Left cardiac atrium (tissue), 4 donors: ENCODE measurements at regions not wholly inside any gene's neighbourhood (a gene's known extent, or its start where the extent isn't known, plus 50 kb on each side); places are given as distances from the start of the nearest gene placed in this dataset.
A peak's percentile ranks its signal among the peaks of the same experiment; 100 is the strongest.

Experiments used
- ATAC-seq, 2 donors: fragments of 200-7000 bp; cut with Tn5 transposase; one replicate each; pipeline ENCODE4 v1.9.1; 2020; ENCODE audit warnings: mild to moderate bottlenecking in 2 of 2, moderate library complexity in 2 of 2
- DNase-seq: peaks from one replicate; pipeline ENCODE4 v3.0.0-alpha.2; 2020
- intact Hi-C, 2 donors: fragments of 100-400 bp; cut with DNase I; formaldehyde crosslinking; loops; one replicate each; pipeline versions ENCODE4 v1.14.1 to v1.15.1; 2022 to 2023
- donor health status: DM: no; HTN: yes; CAD: no.
- donor health status: DM: no; HTN: yes; CAD: no; lungs with severe emphysema.
- donor health status: DM: yes; HTN: yes; CAD: no.
- donor health status: Dilated cardiomyopathy.

DNA sequence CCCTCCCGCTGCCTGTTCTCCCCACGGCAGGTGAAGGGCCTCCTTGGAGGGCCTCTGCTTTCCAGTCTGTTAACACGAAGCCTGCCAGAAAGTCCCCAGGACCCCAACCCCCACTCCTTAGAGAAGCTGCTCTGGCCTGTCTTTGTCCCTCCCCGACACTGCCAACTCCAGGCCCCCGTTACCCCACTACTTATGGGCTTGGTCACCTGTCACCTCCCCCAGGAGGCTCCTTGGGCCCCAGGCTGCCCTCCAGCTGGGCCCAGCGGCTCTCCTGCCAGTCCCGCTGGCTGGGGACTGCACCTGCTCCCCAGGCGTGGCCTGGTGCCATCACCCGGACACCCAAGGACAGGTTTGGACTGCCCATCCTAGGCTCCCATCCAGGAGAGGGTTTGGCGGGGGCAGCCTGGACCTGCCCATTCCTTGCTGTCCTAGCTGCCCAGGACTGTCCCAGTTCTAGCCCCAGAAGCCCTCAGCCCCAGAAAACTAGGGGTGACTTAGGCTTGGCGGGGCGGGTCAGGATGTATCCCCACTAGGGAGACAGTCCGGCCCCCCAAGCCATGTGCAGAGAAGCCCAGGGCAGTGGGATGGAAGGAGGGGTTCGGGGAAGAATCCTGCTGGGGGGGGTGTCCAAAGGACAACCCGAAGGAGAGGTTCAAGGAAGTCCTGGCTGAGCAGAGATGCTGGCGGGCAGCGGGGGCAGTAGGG lies 155.7 kb upstream of the C14orf180 start:
- no peak for DNase-seq
- peak; percentile 35 to 53 for ATAC-seq
- intact Hi-C loops, result no loop called here

DNA sequence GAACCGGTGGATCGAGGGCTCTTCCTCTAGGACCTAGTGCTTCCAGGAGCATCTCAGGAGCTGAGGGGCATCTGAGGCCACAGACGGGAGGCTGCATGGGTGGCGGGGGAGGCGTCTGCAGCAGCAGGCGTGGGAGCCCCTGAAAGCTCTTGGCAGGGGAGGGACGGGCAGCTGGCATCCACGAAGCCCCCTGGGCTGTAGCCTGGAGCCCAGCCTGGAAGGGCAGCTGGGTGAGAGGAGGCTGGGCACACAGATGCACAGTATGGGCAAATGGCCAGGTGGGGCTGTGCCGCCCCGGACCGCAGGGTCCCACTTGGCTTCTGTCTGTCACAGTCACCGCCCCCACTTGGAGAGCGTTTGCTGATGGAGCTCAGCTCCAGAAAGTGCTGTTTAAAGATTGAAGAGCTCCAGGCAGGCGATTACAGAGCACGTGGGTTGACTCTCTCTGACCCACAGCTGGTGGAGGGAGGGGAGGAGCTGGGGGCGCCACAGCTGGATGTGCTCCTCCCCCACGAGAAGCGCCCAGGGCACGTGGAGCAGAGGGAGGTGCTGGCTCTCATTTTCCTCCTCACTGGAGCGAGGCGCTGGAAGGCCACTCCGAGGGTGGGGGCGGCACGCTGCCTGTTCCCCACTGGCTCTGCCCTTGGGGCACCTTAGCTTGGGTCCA lies 155.0 kb upstream of the C14orf180 start:
- DNase-seq (no peak), ATAC-seq (peak; percentile 33 to 46)
- intact Hi-C loops, result no loop called here

- no peak for DNase-seq
- intact Hi-C loops, result no loop called here
- ATAC-seq, result no peak
Measured at GRCh38 chr14:104425171-104425681, 154.3 kb upstream of the C14orf180 start.

DNA sequence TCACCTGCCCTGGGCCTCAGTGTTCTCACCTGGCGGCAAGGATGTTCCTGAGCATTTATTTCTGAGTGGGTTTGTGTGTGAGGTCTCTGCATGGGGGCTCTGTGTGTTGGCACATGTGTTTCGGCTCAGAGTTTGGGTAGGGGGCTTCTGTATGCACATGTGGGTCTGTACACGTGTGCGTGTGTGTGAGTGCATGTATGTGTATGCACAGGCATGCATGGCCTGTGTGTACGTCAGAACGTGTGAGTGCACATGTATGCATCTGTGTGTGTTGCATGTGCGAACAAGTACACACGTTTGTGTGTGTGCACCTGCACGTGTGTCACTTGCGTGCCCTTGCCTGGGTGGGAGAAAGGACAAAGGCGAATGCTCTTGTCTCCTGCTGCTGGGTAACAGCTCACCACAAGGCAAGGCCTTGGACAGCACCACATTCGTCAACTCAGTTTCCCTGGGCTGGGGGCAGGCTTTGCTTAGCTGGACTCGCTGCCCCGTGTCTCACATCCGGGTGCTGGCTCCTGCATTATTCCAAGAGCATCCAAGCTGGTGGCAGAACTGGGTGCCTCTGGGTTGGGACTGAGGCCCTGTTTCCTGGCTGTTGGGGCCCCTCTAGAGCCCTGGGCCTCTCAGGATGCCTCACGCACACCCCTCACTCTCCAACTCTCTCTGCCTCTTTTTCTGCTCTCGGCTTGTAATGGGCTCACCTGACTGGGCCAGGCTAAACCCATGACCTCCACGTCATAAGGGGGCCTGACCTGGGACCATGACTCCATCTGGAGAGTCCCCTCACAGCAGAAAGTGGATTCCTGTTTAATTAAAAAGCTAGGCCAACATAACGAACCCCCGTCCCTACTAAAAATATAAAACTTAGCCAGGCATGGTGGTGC lies 153.6 kb upstream of the C14orf180 start:
- intact Hi-C loops, result no loop called here
- DNase-seq (no peak), ATAC-seq (no peak)

- ATAC-seq (no peak), DNase-seq (no peak)
- intact Hi-C loops, result no loop called here
Measured at GRCh38 chr14:104427131-104427851, 152.3 kb upstream of the C14orf180 start.

- intact Hi-C loops, result no loop called here
- DNase-seq (no peak), ATAC-seq (no peak)
Measured at GRCh38 chr14:104428333-104428851, 151.2 kb upstream of the C14orf180 start.

- ATAC-seq (no peak), DNase-seq (no peak)
- intact Hi-C loops, result no loop called here
Measured at GRCh38 chr14:104428860-104429259, 150.7 kb upstream of the C14orf180 start.

DNA sequence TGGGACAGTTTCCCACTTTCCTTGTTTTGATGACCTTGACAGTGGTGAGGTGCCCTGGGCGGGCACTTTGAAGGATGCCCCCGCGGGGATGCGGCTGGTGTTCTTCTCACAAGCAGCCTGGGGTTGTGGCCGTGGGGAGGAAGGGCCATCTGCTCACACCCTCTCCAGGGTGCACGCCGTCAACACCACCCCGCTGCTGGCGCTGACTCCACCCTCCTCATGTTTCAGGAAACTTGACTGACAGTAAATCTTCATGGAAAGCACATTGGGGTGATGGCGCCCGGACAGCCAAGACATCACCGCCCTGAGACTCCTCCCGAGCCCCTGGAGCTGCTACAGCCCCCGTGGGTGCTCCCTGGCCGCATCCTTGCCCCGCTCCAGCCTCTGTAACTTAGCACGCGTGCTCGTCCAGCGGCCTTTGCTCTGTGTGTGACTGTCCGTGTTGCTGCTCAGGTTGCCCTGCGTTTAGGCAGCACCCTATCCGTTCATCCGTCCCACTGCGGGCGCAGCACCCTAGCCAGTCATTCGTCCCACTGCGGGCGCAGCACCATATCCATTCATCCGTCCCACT lies 150.2 kb upstream of the C14orf180 start:
- intact Hi-C loops, result no loop called here
- DNase-seq, result peak; percentile 18
- no peak for ATAC-seq

DNA sequence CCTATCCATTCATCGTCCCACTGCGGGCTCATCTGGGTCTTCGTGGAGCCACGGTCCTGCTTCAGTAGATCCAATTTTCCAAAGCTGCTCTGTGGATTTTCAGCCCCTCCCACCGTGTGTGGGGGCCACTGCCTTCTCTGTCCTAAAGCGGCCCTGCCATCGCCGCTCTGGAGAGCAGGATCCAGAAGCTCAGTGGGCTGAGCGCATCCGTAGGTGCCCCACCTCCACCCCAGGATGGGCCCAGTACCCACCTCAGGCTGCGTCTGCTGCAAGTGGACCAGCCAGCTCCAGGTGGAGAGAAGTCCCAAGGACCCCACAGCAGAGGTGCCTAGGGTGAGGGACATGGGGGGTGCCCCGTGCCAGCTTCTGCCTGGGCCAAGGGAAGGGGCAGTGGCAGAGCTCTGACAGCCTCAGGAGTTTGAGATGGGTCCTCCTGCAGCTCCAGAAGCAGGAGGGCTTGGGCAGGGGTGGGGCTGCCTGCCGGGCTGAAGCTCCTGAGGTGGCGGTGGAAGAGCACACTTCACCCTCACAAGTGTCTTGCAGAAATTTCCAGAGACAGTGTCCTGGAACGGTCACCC lies 148.1 kb upstream of the C14orf180 start:
- ATAC-seq (no peak), DNase-seq (no peak)
- intact Hi-C loops, result no loop called here

DNA sequence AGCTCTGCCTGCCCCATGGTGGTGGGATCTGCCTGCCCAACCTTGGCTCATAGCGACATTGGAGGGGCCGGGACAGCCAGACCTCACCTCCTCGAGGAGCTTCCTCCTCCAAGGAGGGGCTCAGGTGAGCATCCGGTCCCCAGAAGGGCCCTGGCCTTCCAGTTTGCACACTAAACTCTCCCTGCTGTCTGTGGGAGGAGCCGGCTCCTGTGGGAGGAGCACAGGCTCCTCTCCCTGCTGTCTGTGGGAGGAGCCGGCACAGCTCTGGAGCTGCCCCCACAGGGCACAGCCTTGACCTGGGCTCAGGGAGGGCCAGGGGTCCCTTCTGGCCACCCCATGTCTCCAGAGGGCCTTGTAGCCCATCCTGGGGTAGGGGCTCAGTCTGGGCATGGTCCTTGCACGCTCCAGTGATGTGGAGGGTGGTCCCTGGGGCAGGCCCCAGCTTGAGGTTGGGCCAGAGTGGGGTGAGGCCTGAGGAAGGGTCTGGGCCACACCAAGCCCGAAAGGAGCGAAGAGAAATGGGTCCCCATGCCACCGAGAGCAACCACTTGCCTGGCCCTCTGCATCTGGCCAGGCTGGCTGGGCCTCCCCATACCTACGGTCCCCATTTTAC lies 147.5 kb upstream of the C14orf180 start:
- no peak for DNase-seq
- intact Hi-C loops, result no loop called here

GRCh38 chr14:104432611-104433231 lies 146.8 kb upstream of the C14orf180 start:
- ATAC-seq (no peak), DNase-seq (no peak)
- intact Hi-C loops, result no loop called here

More for the DNA sequence above, 147.5 kb upstream of the C14orf180 start:
- no peak for ATAC-seq

DNA sequence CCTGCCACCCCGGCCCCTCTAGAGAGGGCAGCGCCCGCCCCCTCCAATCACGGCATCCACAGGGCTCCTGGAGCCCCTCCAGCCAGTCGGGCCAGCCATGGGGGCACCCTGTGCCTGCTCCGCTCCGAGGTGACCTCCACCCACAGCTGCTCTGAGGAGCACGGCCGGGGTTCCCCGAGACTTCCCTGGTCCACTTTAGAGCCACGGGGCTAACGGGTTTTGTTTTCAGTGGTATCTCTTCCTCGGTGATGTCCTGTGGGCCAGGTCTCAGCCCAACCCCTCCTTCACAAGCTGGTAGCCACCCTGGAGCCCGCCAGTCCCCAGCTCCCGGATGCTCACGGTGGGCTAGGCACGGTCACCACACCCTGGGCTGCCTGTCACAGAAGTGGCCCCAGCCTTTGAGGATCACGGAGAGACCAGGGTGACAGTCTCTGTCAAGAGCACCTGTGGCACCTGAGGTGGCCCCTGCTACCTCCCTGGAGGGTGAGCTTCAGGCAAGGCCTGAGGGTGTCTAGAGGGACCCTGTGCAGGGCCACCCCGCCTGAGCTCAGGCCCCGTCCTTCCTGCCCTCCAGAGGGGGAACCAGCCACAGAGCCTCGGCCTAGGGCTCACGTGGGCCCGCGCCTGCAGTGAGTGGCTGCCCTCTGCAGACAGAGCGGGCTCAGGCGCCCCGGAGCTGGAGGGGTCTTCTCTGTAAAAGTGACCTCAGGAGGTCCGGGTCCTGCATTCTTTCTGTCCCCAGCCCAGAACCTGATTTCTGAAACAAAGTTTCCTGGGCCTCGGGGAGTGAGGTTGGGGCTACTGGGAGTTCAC lies 146.0 kb upstream of the C14orf180 start:
- intact Hi-C loops, result no loop called here
- ATAC-seq, result no peak
- DNase-seq, result no peak

DNA sequence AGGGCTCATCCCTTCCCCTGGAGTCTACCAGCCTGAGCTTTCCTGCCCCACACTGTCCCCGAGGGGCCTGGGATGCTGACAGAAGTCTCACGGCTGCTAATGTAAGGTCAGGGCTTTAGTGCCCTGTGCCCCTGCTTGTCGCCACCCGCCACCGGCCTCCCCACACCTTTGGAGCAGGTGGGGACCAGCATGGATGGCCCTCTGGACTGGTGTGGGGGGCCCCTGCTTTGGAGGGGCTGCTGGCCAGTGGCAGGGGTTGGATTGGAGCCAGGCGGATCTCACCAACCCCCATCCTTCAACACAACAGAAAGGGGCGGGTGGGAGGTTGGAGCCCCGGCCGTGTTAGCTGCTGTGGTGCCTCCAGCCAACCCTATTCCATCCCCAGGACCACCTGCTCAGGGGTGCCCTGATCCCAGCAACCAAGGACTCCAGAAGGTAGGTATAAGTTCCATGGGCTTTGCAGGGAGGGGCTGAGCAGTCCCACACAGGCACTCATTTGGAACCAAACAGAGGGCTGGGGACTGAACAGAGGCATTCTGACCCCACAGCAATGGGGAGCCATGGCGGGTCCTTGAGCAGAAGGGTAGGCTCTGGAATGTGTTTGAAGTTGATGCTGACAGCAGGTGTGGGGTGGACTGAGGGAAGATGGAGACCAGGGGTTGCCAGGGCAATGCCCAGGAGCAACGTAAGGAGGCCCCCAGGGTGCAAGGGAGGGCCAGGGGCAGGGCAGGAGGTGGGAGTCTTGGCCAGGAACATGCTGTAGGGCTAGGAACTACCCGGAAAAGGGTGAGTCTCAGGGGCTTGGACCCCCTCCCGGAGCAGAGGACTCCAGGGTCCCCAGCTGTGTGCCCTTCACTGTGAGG lies 145.1 kb upstream of the C14orf180 start:
- peak; percentile 19 for DNase-seq

DNA sequence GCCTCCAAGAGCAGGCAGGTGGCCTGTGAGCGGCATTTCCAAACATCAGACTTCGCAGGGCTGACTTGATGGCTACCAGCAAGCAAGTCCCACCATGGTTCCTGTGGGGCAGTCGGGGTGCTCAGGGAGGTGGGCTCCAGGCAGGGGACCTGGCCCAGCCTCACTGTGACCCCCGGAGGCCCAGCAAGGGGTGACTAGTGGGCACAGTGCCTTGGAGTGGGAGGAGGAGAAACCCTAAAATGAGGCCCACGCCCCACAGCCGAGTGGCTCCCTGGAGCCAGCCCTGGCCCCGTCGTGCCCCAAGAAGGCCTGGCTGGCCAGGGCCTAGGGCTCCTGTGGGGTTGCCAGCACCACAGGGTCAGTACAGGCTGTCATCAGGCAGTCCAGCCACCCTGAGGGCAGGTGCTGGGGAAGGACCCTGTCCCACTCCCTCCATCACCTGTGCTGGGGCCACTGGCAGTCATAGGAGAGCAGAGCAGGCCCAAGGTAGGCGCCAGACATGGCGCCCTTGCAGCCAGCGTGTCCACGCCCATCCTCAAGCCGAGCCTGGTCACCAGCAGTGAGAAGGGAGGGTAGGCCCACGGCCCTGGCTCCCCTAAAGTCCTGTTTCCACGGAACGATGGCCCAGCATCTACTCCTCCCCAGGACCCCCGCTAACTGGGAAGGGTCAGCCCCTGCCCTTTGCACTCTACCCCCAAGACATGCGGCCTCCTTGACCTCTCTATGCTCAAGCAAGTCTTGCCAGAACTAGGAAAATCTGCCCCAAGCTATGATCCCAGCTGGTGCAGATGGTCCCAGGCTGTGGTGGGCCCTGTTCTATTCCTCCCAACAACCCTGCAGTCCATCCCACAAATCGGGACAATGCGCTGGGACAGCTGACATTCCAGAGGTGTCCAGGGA lies 144.2 kb upstream of the C14orf180 start:
- intact Hi-C loops, result no loop called here
- ATAC-seq, result no peak
- DNase-seq, result peak; percentile 17

More for the DNA sequence above, 145.1 kb upstream of the C14orf180 start:
- no peak for ATAC-seq
- intact Hi-C loops, result no loop called here
